Activated CD4-positive, alpha-beta memory T cell treated with anti-CD3 and anti-CD28 coated beads for 36 hours (primary cell): ENCODE measurements at regions not wholly inside any gene's neighbourhood (a gene's known extent, or its start where the extent isn't known, plus 50 kb on each side); places are given as distances from the start of the nearest gene placed in this dataset.

ENCODE experiments used
- CTCF ChIA-PET: fragments of 350-600 bp; sonication (Branson Sonifier 250); formaldehyde crosslinking; loops from one replicate; lab custom pipeline; 2021; ENCODE audit warnings: antibody characterized with exemption, inconsistent platforms; lab: Charles Lee
- POLR2A ChIA-PET: fragments of 350-600 bp; sonication (Branson Sonifier 250); formaldehyde crosslinking; loops from one replicate; lab custom pipeline; 2021; ENCODE audit warnings: antibody characterized with exemption; lab: Charles Lee
- DNase-seq: peaks from one replicate; pipeline ENCODE4 v3.0.0-alpha.2; 2020
- H3K27ac Mint-ChIP-seq: one replicate; pipeline ENCODE4 v1.8.0; 2021; ENCODE audit warnings: mixed read lengths
- H3K27me3 Mint-ChIP-seq: one replicate; pipeline ENCODE4 v1.8.0; 2021; ENCODE audit warnings: mixed read lengths
- H3K36me3 Mint-ChIP-seq: one replicate; pipeline ENCODE4 v1.8.0; 2021; ENCODE audit warnings: mixed read lengths
- H3K4me1 Mint-ChIP-seq: one replicate; pipeline ENCODE4 v1.8.0; 2021; ENCODE audit warnings: low read depth, mixed read lengths
- H3K4me3 Mint-ChIP-seq: one replicate; pipeline ENCODE4 v1.8.0; 2021; ENCODE audit warnings: mild to moderate bottlenecking, mixed read lengths
- H3K9me3 Mint-ChIP-seq: one replicate; pipeline ENCODE4 v1.8.0; 2021; ENCODE audit warnings: mixed read lengths
- intact Hi-C: fragments of 100-400 bp; cut with micrococcal nuclease; formaldehyde crosslinking; loops from one replicate; pipeline ENCODE4 v1.15.1; 2023

DNA sequence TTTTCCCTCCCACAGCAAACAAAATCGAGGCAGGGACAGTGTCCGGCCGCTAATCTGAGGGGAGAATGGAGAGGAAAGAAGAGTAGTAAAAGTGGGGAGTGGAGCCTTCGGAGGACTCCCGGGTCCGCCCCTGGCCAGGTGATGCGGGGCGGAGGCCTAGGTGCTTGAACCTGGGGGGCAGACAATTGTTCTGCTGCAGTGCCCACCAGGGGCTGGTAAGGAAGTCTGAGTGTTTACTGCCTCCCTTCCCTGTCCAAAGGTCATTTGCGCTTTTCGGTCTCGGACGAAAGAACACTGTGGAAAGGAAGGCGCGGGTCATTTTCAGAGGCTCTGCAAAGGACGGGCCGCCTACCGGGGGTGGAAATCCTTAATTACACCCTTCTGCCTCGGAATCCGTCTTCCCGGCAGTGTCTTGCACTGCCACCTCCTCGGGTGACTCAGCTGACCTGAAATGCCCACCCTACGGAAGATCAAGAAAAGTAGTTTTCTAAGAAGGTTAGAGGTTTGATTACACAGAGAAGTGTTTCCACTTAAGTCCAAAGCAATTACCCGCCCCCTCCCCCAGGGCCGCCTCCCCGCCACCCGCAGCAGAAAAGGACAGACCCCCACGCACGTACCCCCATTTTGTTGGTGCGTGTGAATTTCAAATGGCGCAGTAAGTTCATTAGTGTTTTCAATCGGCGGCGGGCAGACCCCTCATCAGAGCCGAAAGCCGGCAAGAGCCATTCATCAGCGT lies 99.9 kb upstream of the TENM3 start:
- intact Hi-C loops = loop anchor here (5.0 kb wide), 1 partner anchor 304 kb away; no protein-coding TSS in a partner anchor
- Mint-ChIP-seq H3K4me3 (peak overlapping the region; percentile 46), H3K27me3 (peaks cover 62% of the 10 kb centered on the region), H3K27ac (no peak overlapping the region), H3K36me3 (no peaks in the 10 kb centered on the region), H3K9me3 (no peaks in the 10 kb centered on the region), H3K4me1 (peaks cover 21% of the 10 kb centered on the region)
- CTCF ChIA-PET = no interaction called here
- POLR2A ChIA-PET = no interaction called here
- DNase-seq = no peak

DNA sequence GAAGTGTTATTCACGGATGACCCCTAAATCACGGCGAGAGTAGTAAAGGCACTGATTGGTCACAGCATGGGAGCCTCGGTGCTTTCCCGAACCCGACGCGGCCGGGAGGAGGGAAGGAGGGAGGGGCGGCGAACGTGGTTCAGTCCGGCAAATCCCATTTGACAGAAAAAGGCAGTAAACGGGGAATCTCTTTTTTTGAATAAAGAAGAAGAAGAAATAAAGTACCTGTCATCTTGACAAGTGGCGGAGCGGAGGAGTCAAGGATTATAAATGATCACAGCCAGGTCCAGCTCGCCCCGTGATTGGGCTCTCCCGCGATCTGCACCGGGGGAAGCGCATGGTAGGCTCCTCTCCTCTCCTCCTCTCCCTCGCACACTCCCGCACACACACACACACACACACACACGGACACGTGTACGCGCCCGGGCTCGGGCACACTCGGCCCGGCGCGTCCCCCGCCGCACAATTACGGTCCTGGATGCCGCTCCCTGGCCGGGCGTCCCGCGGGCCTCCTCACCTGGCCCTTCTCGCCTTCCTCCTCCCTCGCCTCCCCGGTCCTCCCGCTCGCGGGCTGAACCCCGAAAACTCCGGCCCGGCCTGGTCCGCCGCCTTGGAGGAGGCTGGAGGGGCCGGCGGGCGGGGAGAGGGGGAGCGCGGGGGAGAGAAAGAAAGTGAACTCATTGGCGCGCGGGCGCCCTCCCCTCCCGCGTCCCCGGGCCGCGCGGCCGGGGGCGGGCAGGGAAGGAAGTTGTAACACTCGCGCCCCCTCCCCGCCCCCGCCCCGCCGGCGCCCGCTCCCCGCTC lies 99.2 kb upstream of the TENM3 start:
- Mint-ChIP-seq H3K4me1 (peaks cover 21% of the 10 kb centered on the region), H3K9me3 (no peaks in the 10 kb centered on the region), H3K27ac (no peak overlapping the region), H3K36me3 (no peaks in the 10 kb centered on the region), H3K4me3 (peak overlapping the region; percentile 46), H3K27me3 (peaks cover 60% of the 10 kb centered on the region)
- POLR2A ChIA-PET = no interaction called here
- CTCF ChIA-PET = no interaction called here
- DNase-seq = no peak
- intact Hi-C loops = loop anchor here (5.0 kb wide), 1 partner anchor 303 kb away; no protein-coding TSS in a partner anchor

DNA sequence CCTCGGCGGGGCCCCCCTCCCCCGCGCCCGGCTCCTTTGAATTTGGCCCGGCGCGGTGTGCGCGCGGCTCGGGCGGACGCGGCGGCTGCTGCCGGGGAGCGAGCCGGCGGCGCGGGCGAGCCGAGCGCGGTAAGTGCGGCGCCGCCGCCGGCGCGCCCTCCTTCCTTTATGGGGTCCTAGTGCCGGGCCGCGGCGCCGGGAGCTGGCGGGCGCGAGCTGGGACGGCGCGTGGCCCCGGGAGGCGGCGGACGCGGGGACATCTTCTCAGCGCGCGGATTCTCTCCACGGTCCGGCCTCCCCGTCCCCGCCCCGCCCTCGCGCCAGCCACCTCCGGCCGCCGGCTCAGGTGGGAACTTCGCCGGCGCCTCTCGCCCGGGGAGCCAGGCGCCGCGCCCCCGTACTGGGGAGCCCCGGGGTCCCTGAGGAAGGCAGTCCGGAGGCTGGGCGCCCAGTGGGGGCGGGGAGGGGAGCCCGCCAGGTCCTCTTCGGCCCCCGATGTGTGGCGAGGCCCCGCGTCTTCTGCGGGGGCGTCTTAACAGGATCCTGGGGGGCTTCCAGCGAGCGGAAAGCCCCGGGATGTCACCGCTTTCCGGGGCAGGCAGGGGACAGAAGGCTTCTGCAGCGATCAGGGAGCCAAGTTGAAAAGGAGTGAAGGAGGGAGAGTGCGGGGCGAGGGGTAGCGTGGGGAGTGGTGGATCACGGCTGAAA lies 98.4 kb upstream of the TENM3 start:
- no peak for DNase-seq
- Mint-ChIP-seq H3K36me3 (no peaks in the 10 kb centered on the region), H3K9me3 (no peaks in the 10 kb centered on the region), H3K27me3 (peaks cover 56% of the 10 kb centered on the region), H3K4me1 (peaks cover 21% of the 10 kb centered on the region), H3K4me3 (peak overlapping the region; percentile 62), H3K27ac (no peak overlapping the region)
- ChIA-PET CTCF (interaction anchor here (0.5 kb wide), 1 partner anchor 352 kb away, joined by 3 read pairs; no protein-coding TSS in a partner anchor), POLR2A (no interaction called here)
- intact Hi-C loops = loop anchor here (5.0 kb wide), 1 partner anchor 303 kb away; no protein-coding TSS in a partner anchor

DNA sequence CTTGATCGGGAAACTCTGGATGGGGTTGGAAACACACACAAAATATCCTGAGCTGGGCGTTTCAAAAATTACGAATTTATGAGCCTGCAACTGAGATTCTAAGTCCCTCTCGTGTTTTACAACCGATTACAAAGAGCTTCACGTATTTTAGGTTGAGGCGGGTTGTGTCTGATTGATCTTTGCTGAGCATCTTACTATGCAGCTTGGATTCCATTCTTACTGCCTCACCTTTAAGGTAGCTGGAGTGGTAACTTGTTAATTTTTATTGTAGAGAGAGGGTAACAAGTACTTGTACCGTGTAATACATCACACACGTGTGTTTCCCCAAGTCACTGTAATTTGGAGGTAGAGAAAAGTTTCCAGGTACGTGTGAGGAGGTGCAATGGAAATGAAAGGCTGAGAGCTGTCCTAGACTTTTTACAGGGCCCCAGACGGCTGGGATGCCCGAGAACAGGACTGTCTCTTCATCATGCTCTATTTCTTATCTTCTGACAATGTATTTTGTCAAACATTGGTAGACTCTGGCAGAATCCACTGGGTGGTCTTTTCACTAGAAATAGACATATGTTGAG lies 97.8 kb upstream of the TENM3 start:
- Mint-ChIP-seq H3K27me3 (peaks cover 51% of the 10 kb centered on the region), H3K9me3 (no peaks in the 10 kb centered on the region), H3K27ac (no peak overlapping the region), H3K36me3 (no peaks in the 10 kb centered on the region), H3K4me3 (peak overlapping the region; percentile 62), H3K4me1 (peaks cover 21% of the 10 kb centered on the region)
- POLR2A ChIA-PET = no interaction called here
- no peak for DNase-seq
- CTCF ChIA-PET = no interaction called here
- intact Hi-C loops = no loop called here

DNA sequence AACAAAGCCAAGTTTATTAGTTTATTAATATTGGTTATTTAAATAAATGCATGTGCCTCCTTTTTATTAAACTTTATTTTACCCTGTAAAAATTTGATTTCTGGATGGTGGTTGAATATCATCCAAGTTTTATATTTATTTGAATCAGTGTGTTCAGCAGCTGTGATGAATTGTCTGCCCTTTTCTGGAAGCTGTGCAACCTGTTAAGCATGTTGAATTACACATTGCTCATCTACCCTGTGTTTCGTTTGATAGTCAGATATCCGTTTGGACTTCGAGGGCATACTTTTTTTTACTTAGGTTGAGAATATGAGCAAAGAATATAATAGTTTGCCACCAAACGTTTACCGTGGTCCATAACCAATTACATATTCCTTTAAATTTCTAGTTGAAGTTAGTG lies 95.8 kb upstream of the TENM3 start:
- POLR2A ChIA-PET = no interaction called here

DNA sequence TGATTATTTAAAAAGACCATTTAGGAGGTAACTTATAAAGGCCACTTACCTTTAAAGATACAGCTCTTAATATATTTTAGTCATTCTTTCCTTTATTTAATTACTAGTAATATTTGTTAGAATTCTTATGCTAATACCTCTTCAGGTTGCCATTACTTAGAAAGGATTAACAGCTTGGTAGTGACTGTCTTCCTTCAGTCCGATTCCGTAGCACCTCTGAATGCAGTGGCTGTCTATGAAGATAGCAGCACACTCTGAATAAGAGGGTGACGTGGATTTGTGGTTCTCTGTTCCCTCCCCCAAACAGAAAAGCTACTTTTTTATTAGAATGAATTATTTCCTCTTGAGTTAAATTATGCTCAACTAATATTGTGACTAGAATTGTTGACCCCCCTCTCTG lies 92.6 kb upstream of the TENM3 start:
- H3K27me3 Mint-ChIP-seq = peaks cover 18% of the 10 kb centered on the region
- no peak overlapping the region for H3K27ac Mint-ChIP-seq
- H3K36me3 Mint-ChIP-seq = no peaks in the 10 kb centered on the region
- no peak for DNase-seq
- H3K4me3 Mint-ChIP-seq = no peak overlapping the region
- H3K4me1 Mint-ChIP-seq = no peaks in the 10 kb centered on the region
- POLR2A ChIA-PET = no interaction called here
- no peaks in the 10 kb centered on the region for H3K9me3 Mint-ChIP-seq
- intact Hi-C loops = no loop called here
- CTCF ChIA-PET = no interaction called here

More for the DNA sequence above, 95.8 kb upstream of the TENM3 start:
- Mint-ChIP-seq H3K4me1 (peaks cover 18% of the 10 kb centered on the region), H3K4me3 (no peak overlapping the region), H3K27me3 (peaks cover 37% of the 10 kb centered on the region), H3K9me3 (no peaks in the 10 kb centered on the region), H3K27ac (no peak overlapping the region), H3K36me3 (no peaks in the 10 kb centered on the region)
- DNase-seq = no peak
- CTCF ChIA-PET = no interaction called here
- intact Hi-C loops = no loop called here

DNA sequence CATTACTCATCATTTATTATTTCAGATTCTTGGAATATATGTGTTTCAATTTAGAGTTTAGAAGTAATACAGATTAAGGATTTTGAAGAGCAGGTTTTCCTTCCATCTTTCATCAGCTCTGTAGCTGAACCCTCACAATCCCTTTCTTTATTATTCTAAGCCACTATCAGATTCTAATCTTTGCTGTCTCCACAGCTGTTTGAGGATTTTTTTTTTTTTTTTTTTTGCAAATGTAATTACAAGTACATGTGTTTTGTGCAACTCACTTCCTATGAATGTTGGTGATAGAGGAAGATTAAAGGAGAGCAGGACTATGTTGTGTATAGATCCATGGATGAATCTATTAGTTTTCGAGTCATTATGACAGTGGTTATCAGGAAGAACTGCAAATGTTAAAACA lies 87.4 kb upstream of the TENM3 start:
- H3K4me3 Mint-ChIP-seq = no peak overlapping the region
- POLR2A ChIA-PET = no interaction called here
- H3K9me3 Mint-ChIP-seq = no peaks in the 10 kb centered on the region
- H3K36me3 Mint-ChIP-seq = no peaks in the 10 kb centered on the region
- intact Hi-C loops = no loop called here
- H3K27ac Mint-ChIP-seq = no peak overlapping the region
- CTCF ChIA-PET = no interaction called here
- H3K27me3 Mint-ChIP-seq = peaks cover 3% of the 10 kb centered on the region
- no peaks in the 10 kb centered on the region for H3K4me1 Mint-ChIP-seq
- DNase-seq = no peak

DNA sequence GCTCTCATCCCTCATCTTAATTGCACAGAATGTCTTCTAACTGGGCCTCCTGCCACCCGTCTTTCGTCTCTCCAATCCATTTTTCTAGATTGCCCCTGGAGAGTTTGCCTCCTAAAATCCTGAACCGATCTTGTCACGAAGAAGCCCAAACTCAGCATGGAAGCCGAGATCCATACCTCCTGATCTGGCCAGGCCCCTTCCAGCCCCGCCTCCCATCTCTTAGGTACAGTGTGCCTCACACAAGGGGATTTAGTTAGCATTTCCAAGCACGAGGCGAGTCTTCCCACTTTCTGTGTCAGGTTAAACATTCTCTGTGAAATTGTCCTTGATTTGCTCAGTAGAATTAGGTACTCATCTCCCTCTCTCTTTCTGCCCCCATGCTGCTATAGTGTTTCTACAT lies 80.0 kb upstream of the TENM3 start:
- H3K27me3 Mint-ChIP-seq = no peaks in the 10 kb centered on the region
- no peaks in the 10 kb centered on the region for H3K9me3 Mint-ChIP-seq
- H3K36me3 Mint-ChIP-seq = no peaks in the 10 kb centered on the region
- no peaks in the 10 kb centered on the region for H3K4me1 Mint-ChIP-seq
- DNase-seq = no peak
- H3K4me3 Mint-ChIP-seq = no peak overlapping the region
- intact Hi-C loops = no loop called here
- no peak overlapping the region for H3K27ac Mint-ChIP-seq
- CTCF ChIA-PET = no interaction called here
- POLR2A ChIA-PET = no interaction called here

DNA sequence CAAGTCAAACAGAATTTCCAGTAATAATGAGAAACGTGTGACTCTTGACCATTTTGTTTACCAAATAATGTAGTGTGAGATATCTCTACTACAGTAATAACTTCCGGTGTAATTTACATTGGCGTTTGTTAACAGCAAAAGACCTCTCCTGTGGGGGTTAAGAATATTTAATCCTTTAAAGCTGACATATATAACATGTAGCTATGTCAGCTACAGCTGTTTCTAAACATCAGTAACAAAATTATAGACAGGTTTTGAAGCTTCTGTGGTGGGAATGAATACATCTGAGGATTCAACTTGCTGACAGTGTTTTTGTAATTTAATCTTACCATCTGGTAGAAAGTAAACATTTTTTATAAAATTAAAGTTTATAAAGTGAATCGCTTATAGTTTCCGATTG lies 73.6 kb upstream of the TENM3 start:
- intact Hi-C loops = no loop called here
- DNase-seq = no peak
- CTCF ChIA-PET = no interaction called here
- Mint-ChIP-seq H3K4me3 (no peak overlapping the region), H3K4me1 (no peaks in the 10 kb centered on the region), H3K27ac (no peak overlapping the region), H3K9me3 (no peaks in the 10 kb centered on the region), H3K27me3 (no peaks in the 10 kb centered on the region), H3K36me3 (no peaks in the 10 kb centered on the region)
- POLR2A ChIA-PET = no interaction called here

DNA sequence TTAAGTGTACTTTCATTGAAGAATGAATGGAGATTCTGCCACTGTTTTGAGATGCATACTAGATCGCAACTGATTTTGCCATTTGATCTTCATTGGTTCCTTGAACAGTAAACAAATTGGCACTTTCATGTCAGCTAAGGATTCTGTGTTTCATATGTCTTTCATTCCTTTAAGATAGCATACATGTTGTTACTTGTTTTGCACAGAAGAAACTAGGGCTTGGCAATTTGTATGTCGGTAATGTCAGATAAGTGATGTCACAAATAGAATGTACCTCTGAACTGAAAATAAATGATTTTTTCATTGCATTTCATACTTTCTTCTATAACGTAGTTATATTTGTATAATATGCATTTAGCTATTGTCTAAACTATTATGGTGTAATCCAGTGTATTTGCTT lies 73.2 kb upstream of the TENM3 start:
- H3K9me3 Mint-ChIP-seq = no peaks in the 10 kb centered on the region
- H3K27me3 Mint-ChIP-seq = no peaks in the 10 kb centered on the region
- H3K4me1 Mint-ChIP-seq = no peaks in the 10 kb centered on the region
- DNase-seq = no peak
- H3K27ac Mint-ChIP-seq = no peak overlapping the region
- no peaks in the 10 kb centered on the region for H3K36me3 Mint-ChIP-seq
- ChIA-PET POLR2A (no interaction called here), CTCF (no interaction called here)
- intact Hi-C loops = no loop called here
- H3K4me3 Mint-ChIP-seq = no peak overlapping the region

DNA sequence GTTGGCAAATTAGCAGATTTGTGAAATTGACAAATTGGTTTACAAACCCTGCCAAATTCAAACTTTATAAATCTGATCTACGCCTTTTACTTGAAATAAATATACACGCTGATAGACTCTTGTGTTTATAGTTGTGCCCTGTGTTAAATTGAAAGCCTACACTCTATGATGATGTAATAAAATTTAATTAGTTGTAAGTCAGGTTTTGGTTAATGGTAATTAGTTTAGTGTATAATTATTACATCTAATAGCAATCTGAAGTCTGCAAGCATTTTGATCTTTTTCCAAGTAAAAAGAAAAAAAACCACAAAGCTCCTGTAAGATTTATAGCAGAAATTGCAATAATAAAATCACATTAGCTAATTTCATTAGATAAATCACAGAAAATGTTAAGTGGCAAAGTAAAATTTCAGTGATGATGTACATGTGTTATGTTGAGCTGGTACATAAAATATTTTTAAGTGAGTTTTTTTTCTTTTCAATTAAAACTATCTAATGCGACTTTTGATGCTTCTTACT lies 72.7 kb upstream of the TENM3 start:
- H3K27me3 Mint-ChIP-seq = no peaks in the 10 kb centered on the region
- no peak for DNase-seq
- H3K9me3 Mint-ChIP-seq = no peaks in the 10 kb centered on the region
- H3K4me3 Mint-ChIP-seq = no peak overlapping the region
- CTCF ChIA-PET = no interaction called here
- POLR2A ChIA-PET = no interaction called here
- H3K36me3 Mint-ChIP-seq = no peaks in the 10 kb centered on the region
- no peaks in the 10 kb centered on the region for H3K4me1 Mint-ChIP-seq
- intact Hi-C loops = no loop called here
- H3K27ac Mint-ChIP-seq = no peak overlapping the region

DNA sequence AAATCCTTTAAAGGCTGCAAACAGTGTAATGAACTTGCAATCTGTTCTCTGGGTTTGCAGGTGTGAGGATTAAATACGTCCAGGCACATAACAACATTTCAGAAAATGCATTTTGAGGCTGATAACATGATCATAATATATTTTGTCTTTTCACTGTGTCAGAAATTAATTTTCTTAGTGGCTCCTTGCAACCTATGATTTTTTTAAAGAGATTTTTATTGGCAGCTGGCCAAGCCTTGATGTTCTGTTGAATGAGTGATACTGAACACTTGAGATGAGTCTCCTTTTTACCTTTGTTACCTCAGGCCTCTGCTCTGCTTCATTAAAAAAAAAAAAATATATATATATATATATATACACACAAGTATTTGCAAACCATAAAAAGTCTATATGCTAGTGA lies 68.2 kb upstream of the TENM3 start:
- DNase-seq = no peak
- intact Hi-C loops = no loop called here
- Mint-ChIP-seq H3K36me3 (no peaks in the 10 kb centered on the region), H3K27me3 (peaks cover 1% of the 10 kb centered on the region), H3K9me3 (no peaks in the 10 kb centered on the region), H3K4me3 (no peak overlapping the region), H3K27ac (no peak overlapping the region), H3K4me1 (no peaks in the 10 kb centered on the region)
- ChIA-PET POLR2A (no interaction called here), CTCF (no interaction called here)
